ENCODE measurements at regions not wholly inside any gene's neighbourhood (a gene's known extent, or its start where the extent isn't known, plus 50 kb on each side); places are given as distances from the start of the nearest gene placed in this dataset.

DNA sequence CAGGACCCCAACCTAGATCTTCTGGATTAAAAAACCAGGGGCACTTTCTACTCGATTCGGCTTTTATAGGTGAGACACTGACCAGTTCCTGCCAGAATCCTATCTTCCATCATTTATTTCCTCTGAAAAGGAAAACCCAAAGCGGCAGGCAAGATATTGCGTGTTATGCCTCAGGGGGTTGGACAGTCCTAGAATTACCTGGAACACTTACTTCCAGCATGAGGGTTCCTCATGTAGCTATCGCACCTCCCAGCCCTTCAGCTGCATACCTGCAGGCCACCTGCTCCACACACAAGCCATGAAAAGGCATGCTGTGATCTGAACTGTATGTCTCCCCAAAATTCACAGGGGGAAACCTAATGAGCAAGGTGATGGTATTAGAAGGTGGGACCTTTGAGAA is 58.3 kb upstream of the DLG1 start:
- no peak for DNase-seq (ENCODE audit: low spot score)
- 97% methylated on average over 5 of the region's 5 CpGs for WGBS (ENCODE audit: low lambda C conversion rate, missing lambda C conversion rate)
- no peak overlapping the region for H3K4me3 ChIP-seq

GRCh38 chr3:197356275-197356674 is 57.9 kb upstream of the DLG1 start:
- DNase-seq (ENCODE audit: low spot score): no peak
- H3K9me3 ChIP-seq (ENCODE audit: low read depth): no peaks in the 10 kb centered on the region
- no peak overlapping the region for H2AFZ ChIP-seq
- H3K4me2 ChIP-seq: no peak overlapping the region
- H3K9me2 ChIP-seq (replicated peaks; ENCODE audit: insufficient read depth): no peaks in the 10 kb centered on the region
- no peak overlapping the region for H3K27ac ChIP-seq
- no peaks in the 10 kb centered on the region for H3K27me3 ChIP-seq
- no peak overlapping the region for H3K4me3 ChIP-seq
- H3K79me2 ChIP-seq: no peaks in the 10 kb centered on the region
- WGBS (ENCODE audit: low lambda C conversion rate, missing lambda C conversion rate): 97% methylated on average over 14 of the region's 14 CpGs
- TF ChIP-seq EZH2 (IDR thresholded peaks at IDR 0.05; ENCODE audit: borderline replicate concordance): no peak
- TF ChIP-seq EZH2phosphoT487 (IDR thresholded peaks at IDR 0.05; ENCODE audit: low read depth, severe bottlenecking, unreplicated experiment): no peak
- TF ChIP-seq, protein P1, sequence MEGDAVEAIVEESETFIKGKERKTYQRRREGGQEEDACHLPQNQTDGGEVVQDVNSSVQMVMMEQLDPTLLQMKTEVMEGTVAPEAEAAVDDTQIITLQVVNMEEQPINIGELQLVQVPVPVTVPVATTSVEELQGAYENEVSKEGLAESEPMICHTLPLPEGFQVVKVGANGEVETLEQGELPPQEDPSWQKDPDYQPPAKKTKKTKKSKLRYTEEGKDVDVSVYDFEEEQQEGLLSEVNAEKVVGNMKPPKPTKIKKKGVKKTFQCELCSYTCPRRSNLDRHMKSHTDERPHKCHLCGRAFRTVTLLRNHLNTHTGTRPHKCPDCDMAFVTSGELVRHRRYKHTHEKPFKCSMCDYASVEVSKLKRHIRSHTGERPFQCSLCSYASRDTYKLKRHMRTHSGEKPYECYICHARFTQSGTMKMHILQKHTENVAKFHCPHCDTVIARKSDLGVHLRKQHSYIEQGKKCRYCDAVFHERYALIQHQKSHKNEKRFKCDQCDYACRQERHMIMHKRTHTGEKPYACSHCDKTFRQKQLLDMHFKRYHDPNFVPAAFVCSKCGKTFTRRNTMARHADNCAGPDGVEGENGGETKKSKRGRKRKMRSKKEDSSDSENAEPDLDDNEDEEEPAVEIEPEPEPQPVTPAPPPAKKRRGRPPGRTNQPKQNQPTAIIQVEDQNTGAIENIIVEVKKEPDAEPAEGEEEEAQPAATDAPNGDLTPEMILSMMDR (IDR thresholded peaks at IDR 0.05; ENCODE audit: poor library complexity): no peak
- no peaks in the 10 kb centered on the region for H4K20me1 ChIP-seq (ENCODE audit: insufficient read depth, poor library complexity, severe bottlenecking)
- H3K36me3 ChIP-seq (replicated peaks; ENCODE audit: insufficient read depth, low read depth): no peaks in the 10 kb centered on the region
- peaks cover 36% of the 10 kb centered on the region for H3K4me1 ChIP-seq (ENCODE audit: insufficient read depth)

More for the DNA sequence above, 58.3 kb upstream of the DLG1 start:
- no peaks in the 10 kb centered on the region for H3K9me3 ChIP-seq (ENCODE audit: low read depth)
- H3K4me2 ChIP-seq: no peak overlapping the region
- no peaks in the 10 kb centered on the region for H3K27me3 ChIP-seq
- no peaks in the 10 kb centered on the region for H3K79me2 ChIP-seq
- no peak overlapping the region for H2AFZ ChIP-seq
- no peaks in the 10 kb centered on the region for H3K9me2 ChIP-seq (replicated peaks; ENCODE audit: insufficient read depth)
- H3K4me1 ChIP-seq (ENCODE audit: insufficient read depth): peaks cover 36% of the 10 kb centered on the region
- no peak for TF ChIP-seq EZH2phosphoT487 (IDR thresholded peaks at IDR 0.05; ENCODE audit: low read depth, severe bottlenecking, unreplicated experiment)
- no peak for TF ChIP-seq EZH2 (IDR thresholded peaks at IDR 0.05; ENCODE audit: borderline replicate concordance)
- TF ChIP-seq, protein P1 (IDR thresholded peaks at IDR 0.05; ENCODE audit: poor library complexity): no peak
- no peak overlapping the region for H3K27ac ChIP-seq
- H4K20me1 ChIP-seq (ENCODE audit: insufficient read depth, poor library complexity, severe bottlenecking): no peaks in the 10 kb centered on the region
- no peaks in the 10 kb centered on the region for H3K36me3 ChIP-seq (replicated peaks; ENCODE audit: insufficient read depth, low read depth)

GRCh38 chr3:197355713-197356112 is 57.3 kb upstream of the DLG1 start:
- H3K79me2 ChIP-seq: no peaks in the 10 kb centered on the region
- no peak overlapping the region for H3K4me3 ChIP-seq
- peak overlapping the region; percentile 90 for H3K27ac ChIP-seq
- no peak for DNase-seq (ENCODE audit: low spot score)
- H3K9me3 ChIP-seq (ENCODE audit: low read depth): no peaks in the 10 kb centered on the region
- no peaks in the 10 kb centered on the region for H3K36me3 ChIP-seq (replicated peaks; ENCODE audit: insufficient read depth, low read depth)
- H3K9me2 ChIP-seq (replicated peaks; ENCODE audit: insufficient read depth): no peaks in the 10 kb centered on the region
- no peaks in the 10 kb centered on the region for H3K27me3 ChIP-seq
- no peak for TF ChIP-seq EZH2phosphoT487 (IDR thresholded peaks at IDR 0.05; ENCODE audit: low read depth, severe bottlenecking, unreplicated experiment)
- TF ChIP-seq EZH2 (IDR thresholded peaks at IDR 0.05; ENCODE audit: borderline replicate concordance): no peak
- TF ChIP-seq, protein P1 (IDR thresholded peaks at IDR 0.05; ENCODE audit: poor library complexity): no peak
- no peak overlapping the region for H2AFZ ChIP-seq
- H3K4me1 ChIP-seq (ENCODE audit: insufficient read depth): peaks cover 36% of the 10 kb centered on the region
- 86% methylated on average over 1 of the region's 1 CpG for whole genome bisulfite sequencing (ENCODE audit: low lambda C conversion rate, missing lambda C conversion rate)
- H3K4me2 ChIP-seq: no peak overlapping the region
- no peaks in the 10 kb centered on the region for H4K20me1 ChIP-seq (ENCODE audit: insufficient read depth, poor library complexity, severe bottlenecking)

DNA sequence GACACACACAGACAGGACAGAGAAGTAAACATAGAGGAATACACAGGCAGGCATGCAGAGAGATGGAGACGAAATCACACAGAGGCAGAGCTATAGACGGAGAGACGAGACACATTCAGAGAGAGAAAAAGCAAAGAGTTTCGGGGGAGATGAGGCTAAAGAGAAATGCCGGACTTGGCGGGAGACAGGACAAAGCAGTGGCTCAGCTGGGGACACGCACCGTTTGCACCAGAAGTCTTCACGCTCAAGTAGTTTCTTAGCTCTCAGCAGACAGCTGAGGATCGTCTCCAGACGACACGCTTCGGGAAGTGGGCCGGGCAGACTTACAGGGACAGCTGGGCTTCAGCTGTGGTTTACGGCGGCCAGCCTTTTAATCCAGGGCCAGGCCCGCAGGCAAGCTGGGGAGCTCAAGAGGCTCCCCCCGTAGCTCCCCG is 56.2 kb upstream of the DLG1 start:
- no peaks in the 10 kb centered on the region for H3K79me2 ChIP-seq
- no peaks in the 10 kb centered on the region for H3K9me3 ChIP-seq (ENCODE audit: low read depth)
- peak overlapping the region; percentile 68 for H3K4me2 ChIP-seq
- TF ChIP-seq EZH2 (IDR thresholded peaks at IDR 0.05; ENCODE audit: borderline replicate concordance): no peak
- TF ChIP-seq, protein P1 (IDR thresholded peaks at IDR 0.05; ENCODE audit: poor library complexity): no peak
- no peak for TF ChIP-seq EZH2phosphoT487 (IDR thresholded peaks at IDR 0.05; ENCODE audit: low read depth, severe bottlenecking, unreplicated experiment)
- H3K36me3 ChIP-seq (replicated peaks; ENCODE audit: insufficient read depth, low read depth): no peaks in the 10 kb centered on the region
- H2AFZ ChIP-seq: peak overlapping the region; percentile 56
- DNase-seq (ENCODE audit: low spot score): peak; percentile 68
- no peaks in the 10 kb centered on the region for H3K9me2 ChIP-seq (replicated peaks; ENCODE audit: insufficient read depth)
- peaks cover 36% of the 10 kb centered on the region for H3K4me1 ChIP-seq (ENCODE audit: insufficient read depth)
- 26% methylated on average over 19 of the region's 19 CpGs for WGBS (ENCODE audit: low lambda C conversion rate, missing lambda C conversion rate)
- H3K27ac ChIP-seq: peak overlapping the region; percentile 90
- no peak overlapping the region for H3K4me3 ChIP-seq
- H4K20me1 ChIP-seq (ENCODE audit: insufficient read depth, poor library complexity, severe bottlenecking): no peaks in the 10 kb centered on the region
- no peaks in the 10 kb centered on the region for H3K27me3 ChIP-seq

All from hepatocyte (in vitro differentiated cells).